NCI-H2227 treated with DMSO at 0.1 percent for 48 hours (cell line): ENCODE measurements at regions not wholly inside any gene's neighbourhood (a gene's known extent, or its start where the extent isn't known, plus 50 kb on each side); places are given as distances from the start of the nearest gene placed in this dataset.

Experiments
- DNase-seq: peaks from one replicate; lab custom pipeline; 2025; lab: John Stamatoyannopoulos, UW

DNA sequence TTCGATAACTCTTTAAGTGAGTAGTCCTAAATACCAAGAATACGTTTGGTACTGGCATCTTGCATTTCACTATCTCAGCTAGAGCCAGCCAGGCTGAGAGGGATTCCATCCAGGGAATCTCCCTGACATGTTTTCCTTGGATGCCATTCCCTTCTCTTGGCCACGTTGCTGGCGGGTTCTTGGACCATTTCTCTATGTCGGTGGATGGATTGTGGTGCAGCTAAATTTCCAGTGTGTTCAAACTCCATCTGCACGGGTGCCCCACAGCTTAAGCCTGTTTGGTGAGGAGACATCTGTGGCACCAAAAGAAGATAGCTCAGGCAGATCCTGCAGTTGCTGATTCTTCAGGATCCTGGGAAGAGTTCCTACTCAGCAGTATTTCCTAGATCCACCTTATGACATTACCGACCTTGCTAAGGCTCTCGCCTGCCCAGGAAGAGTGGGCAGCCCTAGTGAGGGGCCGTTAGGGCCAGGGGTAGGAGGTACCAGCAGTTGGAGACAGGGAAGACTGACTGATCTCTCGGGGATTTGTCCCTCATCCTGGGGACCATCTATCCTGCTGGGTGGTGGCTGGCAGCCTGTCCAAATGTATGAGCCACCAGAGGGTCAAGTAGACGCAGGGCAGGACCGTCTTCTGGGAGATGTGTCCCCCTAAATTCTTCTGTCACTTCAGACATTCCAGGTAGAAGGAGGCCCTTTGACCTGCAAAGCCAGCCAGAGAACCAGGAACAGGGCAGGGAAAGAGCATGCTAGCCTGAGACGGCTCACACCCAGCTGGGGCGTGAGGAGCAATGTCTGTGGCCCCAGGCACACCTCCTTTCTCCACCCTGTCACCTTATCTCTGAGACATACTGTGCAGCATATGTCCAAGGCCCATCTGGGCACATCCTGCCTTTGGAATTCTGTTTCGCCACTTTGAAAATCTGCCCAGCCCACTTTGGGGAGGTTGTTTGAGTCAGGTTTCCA is 72.6 kb upstream of the CAPRIN2 start:
- DNase-seq: no peak

DNA sequence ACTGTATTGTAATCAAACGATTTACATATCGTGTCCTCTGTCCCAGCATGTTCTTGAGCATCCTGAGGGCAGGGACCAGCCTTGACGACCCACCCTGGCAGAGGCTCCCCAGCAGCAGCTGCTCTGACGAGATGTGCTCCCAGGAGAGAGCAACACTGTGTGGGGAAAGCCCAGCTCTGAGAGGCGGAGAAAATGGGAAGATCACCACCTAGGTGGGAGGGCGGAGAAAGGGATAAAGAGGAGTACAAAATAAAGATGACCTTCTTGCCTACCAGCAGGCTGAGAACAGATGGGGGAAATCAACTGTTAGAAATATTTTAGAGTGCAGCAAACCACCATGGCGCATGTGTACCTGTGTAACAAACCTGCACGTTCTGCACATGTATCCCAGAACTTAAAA is 71.5 kb upstream of the CAPRIN2 start:
- DNase-seq: no peak

DNA sequence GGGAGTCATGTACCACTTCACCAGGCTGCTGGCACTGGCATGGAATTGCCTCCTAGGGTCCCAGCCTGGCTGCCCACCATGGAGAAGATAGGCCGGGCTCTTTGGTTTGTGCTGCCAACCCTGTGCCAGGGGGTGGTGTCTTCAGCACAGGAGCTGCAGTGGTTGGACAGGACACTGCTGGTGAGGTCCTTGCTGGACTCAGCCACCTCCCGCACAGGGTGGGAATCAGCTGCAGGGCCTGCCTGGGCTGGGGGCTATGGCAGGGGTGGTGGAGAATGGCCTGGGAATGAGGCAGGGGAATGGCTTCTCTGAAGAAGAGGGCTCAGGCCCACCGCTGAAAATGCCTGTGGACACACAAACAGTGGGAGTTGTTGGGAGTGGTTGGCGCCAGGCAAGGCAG is 70.6 kb upstream of the CAPRIN2 start:
- DNase-seq: no peak

DNA sequence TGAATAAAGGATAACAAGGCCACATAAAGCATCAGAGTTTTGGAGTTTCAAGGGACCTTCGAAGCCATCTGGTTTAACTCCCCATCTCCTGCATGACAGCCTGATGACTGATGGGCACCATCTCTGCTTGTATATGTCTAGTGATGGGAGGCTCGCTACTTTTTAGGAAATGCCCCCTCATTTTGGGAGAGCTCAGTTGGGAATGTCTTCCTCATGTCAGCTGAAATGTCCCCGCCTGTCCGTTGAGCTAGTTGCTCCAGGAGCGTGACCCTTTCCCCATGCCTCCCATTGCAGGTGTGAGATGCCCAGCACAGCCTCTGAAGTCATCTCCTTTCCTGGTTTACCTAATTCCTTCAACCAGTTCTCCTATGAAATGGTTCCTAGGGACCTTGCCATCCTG is 69.6 kb upstream of the CAPRIN2 start:
- DNase-seq: no peak

DNA sequence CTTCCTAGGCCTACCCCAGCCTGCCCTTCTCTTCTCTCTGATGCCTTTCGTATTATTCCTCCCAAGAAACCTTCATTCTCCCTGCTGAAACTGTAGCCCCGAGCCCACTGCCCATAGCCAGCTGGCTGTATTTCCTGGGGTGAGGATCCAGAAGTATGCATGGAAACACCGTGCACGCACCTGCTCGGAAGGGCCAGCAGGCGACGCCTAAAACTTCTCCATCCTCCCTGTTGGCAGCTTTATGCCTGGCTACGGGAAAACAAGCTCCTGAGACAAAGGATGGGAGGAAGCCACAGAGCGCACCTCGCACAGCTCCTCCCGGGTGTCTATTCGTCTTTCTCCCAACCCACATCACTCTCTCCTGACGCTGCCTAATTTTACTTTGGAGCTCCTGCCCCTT is 69.0 kb upstream of the CAPRIN2 start:
- no peak for DNase-seq

DNA sequence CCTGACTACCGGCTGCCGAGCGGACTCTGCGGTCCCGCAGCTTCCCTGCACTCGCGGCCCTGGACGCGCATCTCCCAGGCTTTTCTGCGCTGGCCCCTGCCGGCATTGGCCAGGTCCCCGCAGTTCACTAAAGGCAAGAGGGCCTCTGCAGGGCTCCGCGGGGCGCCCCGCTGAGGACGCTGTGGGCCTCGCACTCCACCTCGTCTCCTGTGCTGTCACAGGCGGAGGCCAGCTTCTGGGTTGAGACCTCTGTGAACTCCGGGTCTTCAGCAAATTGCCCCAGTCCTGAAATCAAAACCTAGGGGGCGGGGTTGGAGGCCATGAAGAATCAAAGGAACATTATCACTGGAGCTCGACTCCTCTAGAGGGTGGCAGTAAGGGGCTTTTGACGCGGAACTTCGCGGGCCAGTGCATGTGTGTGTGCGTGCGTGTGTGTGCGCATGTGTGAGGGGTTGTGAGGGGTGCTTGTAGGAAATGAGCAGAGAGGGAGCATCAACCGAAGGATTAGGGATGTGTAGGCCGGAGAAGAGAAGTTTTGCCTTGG is 68.5 kb upstream of the CAPRIN2 start:
- no peak for DNase-seq

DNA sequence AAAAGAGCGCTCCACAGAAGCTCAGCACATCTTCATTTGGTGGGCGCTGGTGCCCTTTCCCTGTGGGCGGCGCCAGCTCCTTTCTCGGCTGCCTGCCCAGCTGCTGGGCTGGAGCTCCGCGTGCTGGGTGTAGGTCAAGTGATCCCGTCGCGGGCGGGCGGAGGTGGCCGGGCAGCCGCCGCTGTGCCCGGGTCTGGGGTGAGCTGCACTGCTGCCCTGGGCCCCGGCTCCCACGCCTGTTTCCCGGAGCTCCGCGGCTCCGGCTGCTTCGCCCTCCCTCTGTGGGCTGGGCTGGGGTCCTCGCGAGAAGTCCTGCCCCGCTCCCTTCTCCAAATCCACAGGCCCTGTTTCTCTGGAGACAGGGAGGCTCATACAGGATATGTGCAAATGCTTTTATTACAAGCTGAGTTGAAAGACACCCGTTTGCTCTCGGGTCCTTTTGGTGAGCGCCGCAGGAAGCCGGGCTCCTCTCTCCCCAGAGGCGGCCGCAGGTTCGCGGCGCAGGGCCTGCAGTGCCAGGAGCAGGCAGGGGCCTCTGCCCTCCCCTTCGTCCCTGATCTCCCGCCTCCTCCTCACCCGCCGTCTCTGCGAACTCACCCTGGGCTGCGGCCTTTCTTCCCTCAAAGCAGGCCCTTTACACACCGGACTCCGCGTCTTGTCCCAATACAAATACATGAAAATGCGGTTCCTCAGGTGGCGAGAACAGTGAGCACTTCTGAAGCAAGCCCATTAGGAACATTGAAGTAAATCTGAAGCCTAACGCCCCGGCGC is 67.8 kb upstream of the CAPRIN2 start:
- DNase-seq: no peak

DNA sequence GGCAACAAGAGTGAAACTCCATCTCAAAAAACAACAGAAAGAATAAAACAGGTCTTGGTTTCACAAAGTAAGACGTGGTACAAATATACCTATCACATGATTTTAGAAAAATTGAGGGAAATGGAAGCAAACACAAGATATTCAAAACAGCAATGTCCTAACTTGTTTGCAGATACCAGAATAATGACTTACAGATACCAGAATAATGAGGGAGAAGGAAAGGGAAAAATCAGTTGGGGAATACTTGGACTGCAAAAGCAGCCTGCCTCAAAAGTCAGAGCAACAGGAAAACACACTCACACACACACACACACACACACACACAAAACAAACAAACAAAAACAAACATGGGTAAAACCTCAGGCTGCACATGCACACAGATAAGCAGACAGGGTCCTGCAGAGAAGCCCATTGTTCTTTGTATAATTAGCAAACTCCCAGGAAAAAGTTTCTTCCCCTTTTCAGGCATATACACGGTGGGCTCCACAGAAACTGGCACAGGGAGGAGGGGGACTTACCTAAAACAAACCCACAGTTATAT is 65.7 kb upstream of the CAPRIN2 start:
- DNase-seq: no peak

DNA sequence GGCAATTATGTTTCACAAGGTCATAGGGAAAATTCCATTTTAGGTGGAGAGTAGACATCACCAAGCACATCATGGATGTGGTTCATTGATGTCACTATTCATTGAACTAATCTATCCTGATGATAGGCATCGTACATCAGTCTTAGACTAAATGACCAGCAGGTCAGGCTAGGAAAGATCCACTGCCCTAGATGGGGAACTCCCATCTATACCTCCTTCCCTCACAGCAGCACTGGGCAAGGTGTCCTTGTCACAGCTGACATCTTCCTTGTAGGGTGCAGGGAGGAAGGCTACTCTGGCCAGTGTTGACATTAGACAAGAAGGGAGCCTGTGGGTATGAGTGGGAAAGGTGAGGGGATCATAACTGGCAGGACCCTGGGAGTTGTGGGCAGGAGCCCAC is 63.8 kb upstream of the CAPRIN2 start:
- DNase-seq: no peak

DNA sequence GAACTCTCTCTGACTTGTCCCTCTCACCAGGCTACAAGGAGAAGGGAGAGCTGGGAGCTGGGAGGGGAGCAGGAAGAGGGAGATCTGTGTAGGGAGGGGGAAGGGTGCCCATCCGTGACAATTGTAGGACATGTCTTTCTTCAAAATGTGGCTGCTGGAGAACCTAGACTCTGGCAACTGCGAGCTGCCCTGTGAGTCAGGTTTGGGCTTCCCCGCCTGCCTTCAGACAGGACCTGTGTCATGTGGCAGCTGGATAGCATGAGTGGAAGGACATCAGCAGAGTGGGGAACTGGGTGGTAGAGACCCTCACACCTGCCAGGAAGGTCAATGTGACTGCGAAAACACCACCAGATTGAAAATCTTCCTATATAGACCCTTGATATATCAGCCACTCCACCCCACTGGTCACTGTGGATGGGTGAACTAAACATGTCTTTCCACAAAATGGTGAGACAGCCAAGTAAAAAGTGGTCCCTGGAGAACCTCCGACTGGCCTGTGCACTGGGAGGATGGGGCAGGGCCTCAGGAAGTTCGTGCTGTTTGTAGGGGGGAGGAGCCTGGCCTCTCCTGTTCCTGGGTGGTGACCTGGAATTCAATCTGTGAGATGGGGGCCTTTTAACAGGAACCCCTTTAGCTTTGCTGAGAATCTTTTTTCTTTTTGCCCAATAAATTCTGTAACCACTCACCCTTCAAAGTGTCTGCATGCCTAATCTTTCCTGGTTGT is 62.2 kb upstream of the CAPRIN2 start:
- DNase-seq: no peak

DNA sequence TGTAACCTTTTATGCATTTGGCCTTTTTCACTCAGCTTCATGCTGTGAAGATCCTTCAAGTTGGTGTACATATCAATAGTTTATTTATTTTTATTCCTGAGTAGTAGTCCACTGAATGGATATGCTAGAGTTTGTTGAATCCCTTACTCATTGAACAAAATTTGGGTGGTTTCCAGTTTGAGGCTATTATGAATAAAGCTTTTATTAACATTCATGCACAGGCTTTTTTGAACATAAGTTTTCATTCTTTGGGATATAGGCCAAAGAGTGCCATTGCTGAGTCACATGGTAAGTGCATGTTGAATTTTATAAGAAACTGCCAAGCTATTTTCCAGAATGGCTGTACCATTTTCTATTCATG is 59.5 kb upstream of the CAPRIN2 start:
- no peak for DNase-seq

DNA sequence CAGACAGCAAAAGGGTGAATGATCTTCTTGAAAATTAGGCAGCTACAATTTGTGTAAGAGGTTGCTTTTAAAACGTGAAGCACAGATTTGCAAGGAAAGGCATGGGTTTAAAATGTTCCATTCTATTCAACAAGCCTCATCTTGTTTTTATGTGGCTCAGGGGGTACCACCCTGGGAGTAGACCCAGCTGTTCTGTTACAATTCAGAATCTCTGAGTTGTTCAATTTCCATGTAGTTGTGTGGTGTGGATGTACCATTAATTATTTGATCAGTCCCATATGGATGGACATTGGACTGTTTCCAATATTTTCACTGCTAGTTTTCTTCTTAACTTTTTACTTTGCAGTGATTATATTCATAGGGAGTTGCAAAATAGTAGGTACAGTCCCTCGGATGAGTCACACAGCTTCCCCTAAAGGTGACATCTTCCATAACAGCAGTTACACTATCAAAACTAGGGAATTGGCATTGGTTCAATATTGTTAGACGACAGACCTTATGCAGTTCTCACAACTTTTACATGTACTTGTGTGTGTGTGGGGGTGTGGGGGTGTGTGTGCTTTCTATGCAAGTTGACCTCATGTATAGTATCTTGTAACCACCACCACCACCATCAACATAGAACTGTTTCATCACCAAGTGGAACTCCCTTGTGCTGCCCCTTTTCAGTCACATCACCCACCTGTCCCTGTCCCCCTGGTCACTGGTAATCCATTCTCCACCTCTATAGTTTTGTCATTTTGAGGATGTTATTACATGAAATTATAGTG is 59.0 kb upstream of the CAPRIN2 start:
- DNase-seq: no peak

DNA sequence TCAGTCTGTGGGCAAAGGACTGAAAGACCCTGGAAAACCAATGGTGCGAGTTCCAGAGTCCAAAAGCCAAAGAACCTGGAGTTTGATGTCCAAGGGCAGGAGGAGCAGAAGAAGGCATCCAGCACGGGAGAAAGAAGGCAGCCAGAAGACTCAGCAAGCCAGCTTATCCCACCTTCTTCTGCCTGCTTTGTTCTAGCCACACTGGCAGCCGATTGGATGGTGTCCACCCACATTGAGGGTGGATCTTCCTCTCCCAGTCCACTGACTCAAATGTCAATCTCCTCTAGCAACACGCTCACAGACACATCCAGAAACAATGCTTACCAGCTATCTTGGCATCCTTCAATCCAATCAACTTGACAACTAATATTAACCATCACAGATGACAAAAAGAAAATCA is 57.2 kb upstream of the CAPRIN2 start:
- DNase-seq: no peak

DNA sequence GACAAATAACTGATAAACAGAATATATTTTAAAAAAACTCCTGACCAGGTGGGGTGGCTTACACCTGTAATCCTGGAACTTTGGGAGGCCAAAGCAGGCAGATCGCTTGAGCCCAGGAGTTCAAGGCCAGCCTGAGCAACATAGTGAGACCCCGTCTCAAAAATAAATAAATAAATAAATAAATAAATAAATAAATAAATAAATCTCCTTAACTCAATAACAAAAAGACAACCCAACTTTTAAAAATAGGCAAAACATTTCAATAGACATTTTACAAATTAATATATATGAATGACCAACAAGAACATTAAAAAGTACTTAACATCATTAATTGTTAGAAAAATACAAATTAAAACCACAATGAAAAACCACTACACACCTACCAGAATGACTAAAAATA is 56.2 kb upstream of the CAPRIN2 start:
- no peak for DNase-seq

DNA sequence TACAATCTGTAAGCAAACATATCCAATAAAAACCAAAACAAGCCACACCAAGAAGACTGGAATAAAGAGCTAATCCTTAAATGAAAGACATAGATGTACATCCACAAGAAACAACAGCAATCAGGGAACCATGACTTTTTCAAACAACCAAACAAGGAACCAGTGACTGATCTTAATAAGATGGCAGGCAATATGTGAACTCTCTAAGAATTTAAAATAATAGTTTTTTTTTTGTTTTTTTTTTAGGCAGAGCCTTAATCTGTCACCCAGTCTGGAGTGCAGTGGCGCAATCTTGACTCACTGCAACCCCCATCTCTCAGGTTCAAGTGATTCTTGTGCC is 52.9 kb upstream of the CAPRIN2 start:
- DNase-seq: no peak

DNA sequence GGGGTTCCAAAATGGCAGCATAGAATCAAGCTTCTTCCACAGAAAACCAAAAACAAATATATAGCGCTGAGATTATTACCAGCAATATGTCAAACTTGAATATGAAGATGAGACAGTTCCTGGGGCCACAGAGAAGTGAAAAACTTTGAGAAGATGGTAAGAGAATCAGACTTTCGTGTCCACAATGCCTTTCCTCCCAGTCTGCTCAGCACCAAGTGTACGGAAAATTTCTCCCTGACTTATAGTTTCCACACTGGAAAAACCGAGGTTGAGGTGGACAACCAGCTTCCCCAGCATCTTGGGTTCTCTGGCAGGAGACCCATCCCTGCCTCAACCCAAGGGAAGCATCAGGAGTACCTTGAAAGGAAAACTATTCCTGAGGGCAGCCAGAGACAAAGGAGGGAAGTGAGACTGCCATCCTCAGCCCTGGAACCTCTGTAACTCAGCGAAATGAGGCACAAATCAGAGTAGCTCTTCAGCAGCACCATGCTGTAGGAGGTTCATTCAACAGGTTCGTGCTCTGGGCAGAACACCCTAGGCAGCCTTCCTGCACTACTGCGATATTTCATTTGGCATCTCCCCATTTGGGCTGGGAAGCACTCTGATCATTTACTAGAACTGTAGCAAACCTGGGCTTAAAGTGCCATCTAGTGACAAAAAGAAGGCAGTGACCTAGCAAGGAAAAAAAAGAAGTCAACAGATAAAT is 52.4 kb upstream of the CAPRIN2 start:
- DNase-seq: peak; percentile 52

DNA sequence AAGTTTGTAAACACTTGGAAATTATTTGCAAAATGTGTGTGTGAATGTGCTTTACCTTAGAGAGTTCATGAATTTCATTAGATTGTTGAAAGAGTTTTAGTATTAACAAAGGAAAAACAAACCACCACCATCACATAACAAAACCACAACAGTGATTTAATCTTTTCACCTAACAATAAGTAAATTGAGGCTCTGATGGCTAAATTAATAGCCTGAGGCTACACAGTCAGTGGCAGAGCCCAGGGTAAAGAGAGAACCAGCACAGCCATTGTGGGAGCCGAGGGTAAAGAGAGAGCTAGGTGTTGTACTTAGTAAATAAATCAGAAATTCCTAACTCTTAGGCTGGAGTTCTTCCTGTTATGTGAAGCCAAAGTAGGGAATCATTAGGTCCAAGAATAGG is 51.2 kb upstream of the CAPRIN2 start:
- DNase-seq: no peak
